Stimulated activated CD4-positive, alpha-beta T cell treated with anti-CD3 and anti-CD28 coated beads, TNF-alpha, amount 100 ng/mL, for 48 hours (primary cell): ENCODE measurements at regions not wholly inside any gene's neighbourhood (a gene's known extent, or its start where the extent isn't known, plus 50 kb on each side); places are given as distances from the start of the nearest gene placed in this dataset.
A peak's percentile ranks its signal among the peaks of the same experiment; 100 is the strongest.
"Not testable (repeated sequence)": the region's sequence is repeated elsewhere in the genome, so short reads cannot be mapped to it uniquely, and the experiment has no call there.

Experiments
- DNase-seq, 3 donors: peaks; one replicate each; pipeline ENCODE4 v3.0.0-alpha.2; 2020; ENCODE audit warnings: low read depth in 3 of 3

DNA sequence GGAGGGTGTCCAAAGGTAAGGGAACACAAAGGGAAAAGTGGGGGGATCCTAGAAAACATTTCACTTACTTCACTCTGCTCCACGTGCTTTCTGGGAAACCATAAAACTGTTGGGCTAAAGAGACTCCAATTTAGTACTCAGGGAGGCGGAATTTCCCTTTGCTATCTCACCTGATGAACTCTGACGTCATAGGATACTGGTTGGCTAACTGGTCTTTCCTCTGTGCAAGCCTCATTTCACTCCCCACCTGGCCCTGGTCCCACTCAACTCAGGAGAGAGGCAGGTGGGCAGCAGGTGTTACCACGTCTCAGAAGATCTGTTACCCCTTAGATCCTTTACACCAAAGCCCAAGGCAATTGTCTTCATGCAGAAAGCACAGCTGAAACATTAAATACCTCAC lies 51.8 kb upstream of the PMAIP1 start:
- DNase-seq: no peak

DNA sequence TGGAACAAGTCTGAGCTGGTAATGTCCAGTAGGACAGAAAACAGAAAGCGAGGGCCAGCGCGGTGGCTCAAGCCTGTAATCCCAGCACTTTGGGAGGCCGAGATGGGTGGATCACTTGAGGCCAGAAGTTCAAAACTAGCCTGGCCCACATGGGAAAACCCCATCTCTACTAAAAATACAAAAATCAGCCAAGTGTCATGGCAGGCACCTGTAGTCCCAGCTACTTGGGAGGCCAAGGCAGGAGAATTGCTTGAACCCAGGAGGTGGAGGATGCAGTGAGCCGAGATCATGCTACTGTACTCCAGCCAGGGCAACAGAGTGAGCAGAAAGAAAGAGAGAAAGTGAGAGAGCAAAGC lies 52.3 kb upstream of the PMAIP1 start:
- not testable (repeated sequence) for DNase-seq

DNA sequence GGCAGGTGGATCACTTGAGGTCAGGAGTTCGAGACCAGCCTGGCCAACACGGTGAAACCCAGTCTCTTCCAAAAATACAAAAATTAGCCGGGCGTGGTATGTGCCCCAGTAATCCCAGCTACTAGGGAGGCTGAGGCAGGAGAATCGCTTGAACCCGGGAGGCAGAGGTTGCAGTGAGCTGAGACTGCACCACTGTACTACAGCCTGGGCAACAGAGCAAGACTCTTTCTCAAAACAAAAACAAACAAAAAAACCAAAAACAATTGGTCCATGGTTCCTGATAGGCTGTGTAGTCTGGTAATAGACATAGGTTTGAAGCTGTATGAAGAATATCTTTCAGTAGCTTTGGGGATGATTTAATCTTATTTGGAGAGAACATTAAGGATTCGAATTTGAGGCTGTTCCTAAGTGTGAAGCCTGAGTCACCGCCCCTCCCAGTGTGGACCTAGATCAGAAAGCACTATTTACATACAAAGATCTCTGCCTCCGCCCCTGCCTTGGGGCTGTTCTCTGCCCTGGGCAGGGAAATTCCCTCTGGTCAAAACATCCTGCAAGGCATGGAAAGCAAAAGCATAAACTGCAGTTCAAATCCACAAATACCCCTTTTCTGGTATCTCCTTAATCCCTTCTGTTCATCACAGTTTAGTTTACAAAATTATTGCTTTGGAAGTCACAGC lies 52.8 kb upstream of the PMAIP1 start:
- peak; percentile 17 to 42 (median 21) for DNase-seq

DNA sequence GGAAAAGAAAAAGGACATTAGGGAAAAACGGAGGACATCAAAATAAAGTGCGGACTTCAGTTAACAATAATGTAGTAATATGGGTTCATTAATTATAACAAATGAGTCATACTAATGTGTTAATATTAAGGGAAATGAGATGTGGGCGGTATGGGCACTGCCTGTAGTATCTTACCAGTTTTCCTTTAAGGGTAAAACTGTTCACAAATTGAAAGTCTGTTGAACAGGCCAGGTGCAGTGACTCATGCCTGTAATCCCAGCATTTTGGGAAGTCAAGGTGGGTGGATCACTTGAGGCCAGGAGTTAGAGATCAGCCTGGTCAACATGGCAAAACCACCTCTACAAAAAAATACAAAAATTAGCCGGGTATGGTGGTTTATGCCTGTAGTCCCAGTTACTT lies 56.8 kb upstream of the PMAIP1 start:
- no peak for DNase-seq

DNA sequence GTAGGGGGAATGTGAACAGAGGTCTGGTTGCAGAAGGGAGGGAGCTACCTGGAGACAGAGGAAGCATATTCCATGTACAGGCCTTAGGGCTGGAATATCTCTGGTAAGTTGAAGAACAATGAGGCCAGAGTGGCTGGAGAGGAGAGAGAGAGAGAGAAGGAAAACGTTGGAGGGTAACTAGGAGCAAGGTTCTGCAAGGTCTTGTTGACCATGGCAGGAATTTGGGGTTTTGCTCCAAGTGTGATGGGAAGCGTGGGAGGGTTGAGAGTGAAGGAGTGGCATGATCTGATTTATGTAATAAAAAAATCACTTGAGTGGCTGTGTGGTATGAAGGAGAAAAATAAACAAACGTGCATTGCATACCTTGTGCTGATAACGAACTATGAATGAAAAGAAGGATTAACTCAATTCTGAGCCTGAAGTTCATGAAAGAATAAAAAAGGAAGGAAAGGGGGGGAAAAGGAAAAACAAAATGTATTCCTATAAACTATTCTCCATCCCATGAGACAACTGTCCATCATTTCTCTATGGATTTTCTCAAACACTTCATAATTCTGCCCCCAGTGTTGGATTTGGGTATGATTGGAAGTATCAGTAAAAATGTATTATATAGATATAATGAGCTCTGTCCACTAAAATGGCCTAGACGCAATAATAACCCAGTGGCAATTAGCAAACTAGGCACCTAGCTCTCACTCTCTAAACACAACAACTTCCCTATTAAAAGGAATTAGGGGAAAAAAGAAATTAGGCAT lies 59.7 kb upstream of the PMAIP1 start:
- no peak for DNase-seq

DNA sequence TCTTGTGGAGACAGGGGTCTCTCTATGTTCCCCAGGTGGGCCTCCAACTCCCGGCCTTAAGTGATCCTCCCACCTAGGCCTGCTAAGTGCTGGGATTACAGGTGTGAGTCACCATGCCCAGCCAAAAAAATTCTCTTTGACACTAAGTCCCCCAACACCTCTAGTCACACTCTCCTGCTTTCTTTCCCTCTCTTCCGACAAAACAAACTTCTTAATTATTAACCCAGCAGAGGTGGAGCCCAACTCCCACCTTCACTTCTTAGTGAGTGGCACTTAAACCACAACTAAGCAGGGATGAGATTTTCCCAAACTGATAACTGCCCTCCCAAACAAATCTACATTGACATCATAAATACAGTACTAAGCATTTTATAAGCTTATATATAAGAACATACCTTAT lies 60.5 kb upstream of the PMAIP1 start:
- no peak for DNase-seq

DNA sequence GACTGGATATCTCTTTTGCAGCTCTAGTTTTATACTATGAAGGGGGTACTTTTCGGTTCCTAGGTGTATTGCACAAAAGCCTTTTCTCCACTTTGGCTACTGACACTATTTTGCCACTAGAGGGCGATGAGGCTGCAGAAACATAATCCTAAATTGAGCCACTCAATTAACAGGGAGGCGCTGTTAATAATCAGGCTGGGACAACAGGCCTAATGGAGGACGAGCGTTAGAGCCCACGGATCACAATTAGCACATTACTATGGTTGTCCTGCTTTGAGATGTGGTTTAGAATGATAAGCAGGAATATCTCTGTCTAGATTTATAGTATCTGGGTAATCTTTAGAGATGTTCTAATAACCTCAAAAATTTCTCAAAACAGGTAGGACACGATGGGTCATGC lies 62.2 kb upstream of the PMAIP1 start:
- peak in 2 of 3 donors; percentile 15 to 17 for DNase-seq

DNA sequence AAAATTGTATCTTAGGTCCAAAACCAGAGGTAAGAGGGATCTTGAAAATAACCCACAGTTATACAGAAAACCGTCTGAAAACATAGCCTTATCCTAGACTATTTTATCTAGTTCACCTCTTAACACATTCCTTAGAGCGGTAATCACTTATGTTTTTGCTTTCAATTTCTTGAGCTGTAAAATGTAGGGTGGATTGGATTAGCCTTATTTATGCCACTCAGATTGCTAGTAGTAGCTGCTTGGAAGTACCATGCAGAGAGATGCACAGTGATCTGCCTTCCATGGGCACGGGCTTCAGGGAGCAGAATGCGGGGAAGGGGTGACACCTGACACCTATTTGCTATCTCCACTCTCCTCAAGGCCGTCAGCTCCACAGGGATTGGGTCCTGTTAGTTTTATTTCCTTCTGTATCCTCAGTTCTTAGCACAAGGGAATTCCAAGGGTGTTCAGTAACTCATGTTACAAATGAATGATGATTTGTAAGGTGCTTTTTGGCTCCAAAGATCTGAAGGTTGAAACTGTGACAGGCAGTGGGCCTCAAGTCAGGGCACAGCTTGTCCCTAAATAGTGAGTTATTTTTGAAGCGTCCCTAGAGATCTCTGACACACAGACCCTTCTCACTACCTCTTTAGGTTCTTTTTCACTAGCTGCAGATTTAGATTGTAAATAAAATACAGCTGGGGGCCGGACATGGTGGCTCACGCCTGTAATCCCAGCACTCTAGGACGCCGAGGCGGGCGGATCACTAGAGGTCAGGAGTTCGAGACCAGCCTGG lies 64.0 kb upstream of the PMAIP1 start:
- DNase-seq: no peak

DNA sequence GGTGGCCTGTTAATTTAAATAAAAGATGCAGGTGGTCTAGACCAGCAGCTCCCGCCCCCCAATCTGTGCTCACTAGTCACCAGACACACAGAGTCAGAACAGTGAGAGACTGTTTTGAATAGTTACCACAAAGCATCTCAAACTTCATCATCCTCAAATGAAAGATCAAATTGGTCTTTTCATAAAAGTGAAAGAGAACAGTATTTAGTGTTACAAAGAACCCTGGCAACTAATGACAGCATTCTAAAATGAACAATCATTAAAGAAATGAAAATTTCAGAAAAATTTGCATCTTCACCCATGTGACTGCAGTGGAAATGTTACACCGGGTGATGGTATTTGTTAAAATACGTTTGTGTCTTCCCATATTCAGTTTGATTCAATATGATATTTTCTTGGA lies 65.5 kb upstream of the PMAIP1 start:
- DNase-seq: no peak

DNA sequence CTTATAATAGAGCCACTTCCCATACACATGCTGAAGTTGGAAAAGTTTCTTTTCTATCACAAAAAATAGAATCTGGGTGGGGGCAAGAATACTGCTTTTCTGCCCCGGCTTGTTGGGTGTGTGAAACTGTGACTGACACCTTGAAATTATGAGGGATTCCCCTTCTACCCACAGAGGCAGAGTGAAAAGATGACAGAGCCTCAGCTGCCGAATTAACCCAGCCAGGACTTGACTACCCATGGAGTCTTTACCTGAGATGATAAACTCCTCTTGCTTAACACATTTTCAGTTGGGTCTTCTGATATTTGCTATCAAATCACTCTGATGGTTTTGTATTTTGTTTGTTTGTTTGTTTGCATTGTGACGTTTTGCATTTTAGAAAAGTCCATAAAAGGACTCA lies 66.0 kb upstream of the PMAIP1 start:
- DNase-seq: no peak

DNA sequence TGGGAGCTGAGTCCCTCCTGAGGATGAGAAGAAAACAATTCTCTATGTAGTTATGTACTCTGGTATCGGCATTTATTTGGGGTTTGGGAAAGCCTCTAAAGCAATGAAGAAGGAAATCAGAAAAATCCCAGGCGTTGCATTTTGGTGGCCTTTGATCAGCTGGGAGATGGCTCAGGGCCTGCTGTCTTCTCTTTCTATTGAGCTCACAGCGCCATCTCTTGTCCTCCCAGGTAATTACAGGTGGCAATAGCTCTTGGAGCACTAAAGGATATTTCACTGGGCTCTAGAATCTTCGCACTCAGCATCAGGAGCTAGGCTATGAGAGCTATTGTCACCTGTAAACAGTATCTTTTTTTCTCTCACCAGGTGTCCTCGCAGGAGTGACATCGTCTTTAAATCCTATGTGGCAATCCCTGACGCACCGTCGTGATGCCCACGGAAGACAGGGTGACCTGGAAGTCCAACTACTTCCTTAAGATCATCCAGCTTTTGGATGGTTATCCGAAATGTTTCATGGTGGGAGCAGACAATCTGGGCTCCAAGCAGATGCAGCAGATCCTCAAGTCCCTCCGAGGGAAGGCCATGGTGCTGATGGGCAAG lies 76.1 kb upstream of the PMAIP1 start:
- DNase-seq: peak in 2 of 3 donors; percentile 16 to 40

DNA sequence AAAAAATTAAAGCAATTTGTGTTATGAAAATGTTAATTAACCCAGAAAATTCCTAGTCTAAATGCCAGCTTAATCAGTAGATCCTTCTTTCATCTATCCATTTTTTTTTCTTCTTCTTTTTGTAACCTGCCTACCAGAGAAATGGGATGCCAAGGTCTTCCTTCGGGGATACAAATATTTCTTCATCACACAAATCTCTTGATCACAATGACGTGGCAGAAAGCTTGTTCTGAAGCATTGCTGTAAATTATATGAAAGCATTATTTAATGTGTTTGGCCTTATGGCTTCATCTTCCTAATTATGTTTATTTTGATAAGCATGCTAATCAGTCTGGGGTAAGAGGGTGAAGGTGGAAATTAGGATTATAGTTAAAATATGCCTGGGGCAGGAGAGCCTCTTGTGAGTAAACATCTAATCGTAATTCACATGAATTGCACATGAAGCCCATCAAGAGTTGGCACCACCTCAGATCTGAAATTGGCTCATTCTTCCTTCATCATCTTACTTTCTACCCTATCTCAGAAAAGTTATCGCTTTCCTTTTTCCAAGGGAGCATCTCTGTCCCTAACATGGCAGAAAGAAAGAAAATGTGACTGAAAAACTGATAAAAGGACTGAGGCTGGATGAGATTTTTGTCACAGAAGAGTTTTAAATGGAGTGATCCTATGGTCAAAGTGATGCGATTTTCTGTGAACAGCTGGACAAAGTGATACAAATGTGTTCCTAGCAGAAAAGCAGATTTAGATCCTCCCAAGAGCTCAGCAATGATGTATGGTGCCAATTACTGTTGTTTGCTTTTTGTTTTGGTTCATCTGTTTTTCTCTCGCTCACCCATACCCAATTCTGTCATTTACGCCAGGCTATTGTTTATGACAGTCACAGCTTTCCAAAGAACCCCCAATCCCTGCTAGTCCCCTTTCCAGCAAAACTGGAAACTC lies 76.9 kb upstream of the PMAIP1 start:
- no peak for DNase-seq

DNA sequence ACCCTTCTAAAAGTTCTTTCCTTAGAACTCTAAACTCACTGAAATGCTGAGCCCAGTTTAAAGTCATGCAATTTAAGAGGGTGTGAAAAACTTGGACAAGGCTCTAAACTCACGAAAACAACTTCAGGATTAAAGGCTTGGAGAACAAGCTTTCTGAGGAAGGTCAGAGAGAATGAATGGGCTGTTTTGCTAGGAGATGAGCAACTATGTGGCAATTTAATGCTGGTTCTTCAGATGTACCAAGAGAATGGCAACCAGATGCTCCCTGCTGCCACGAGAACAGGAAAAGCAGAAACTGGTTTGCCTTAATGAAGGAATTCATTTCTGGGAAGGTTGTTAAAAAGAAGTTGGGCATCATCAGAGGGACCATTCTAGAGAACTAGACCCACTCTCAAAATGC lies 77.8 kb upstream of the PMAIP1 start:
- DNase-seq: no peak

DNA sequence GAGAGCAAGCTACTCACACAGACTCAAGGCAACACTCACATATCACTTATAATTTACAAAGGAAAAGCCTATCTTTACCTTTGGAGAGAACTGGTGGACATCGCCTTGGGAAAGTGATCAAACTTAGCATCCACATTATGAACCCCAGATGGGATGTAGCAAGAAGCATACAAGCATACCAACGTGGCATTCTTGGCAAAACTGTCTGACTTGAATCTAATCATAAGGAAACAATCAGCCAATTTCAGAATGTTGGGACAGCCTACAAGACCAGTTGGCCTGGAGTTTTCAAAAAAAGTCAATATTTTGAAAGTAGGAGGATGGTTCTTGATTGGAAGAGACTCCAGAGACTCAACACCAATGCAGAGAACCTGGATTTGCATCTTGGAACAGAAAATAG lies 79.1 kb upstream of the PMAIP1 start:
- DNase-seq: no peak

DNA sequence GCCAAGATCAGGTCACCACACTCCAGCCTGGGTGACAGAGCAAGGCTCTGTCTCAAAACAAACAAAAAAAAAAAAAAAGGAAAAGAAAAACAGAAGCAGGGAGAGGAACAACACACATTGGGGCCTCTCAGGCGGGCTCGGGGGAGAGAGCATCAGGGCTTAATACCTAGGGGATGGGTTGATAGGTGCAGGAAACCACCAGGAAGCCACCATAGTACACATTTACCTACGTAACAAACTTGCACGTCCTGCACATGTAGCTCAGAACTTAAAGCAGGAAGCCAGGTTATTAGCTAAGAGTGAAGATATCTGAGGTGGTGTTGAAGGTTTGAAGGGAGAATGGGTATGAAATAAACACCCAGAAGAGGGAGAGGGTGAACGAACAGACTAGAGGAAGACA lies 81.0 kb upstream of the PMAIP1 start:
- DNase-seq: no peak

DNA sequence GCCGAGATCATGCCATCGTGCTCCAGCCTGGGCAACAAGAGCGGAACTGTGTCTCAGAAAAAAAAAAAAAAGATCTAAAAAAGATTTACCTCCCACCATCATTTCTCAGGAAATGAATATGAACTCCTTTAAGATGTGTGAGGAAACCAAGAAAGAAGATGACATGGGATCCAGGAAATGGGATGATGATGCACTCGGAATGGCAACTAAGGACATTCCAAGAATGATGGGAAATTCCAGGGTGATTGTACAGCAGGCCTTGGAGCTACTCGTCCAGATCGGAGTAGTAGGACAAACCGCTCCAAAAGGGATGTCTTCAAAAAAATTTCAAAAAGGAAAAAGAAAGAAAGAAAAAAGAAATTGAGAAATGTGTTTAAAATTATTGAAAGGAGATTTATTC lies 84.9 kb upstream of the PMAIP1 start:
- no peak for DNase-seq

DNA sequence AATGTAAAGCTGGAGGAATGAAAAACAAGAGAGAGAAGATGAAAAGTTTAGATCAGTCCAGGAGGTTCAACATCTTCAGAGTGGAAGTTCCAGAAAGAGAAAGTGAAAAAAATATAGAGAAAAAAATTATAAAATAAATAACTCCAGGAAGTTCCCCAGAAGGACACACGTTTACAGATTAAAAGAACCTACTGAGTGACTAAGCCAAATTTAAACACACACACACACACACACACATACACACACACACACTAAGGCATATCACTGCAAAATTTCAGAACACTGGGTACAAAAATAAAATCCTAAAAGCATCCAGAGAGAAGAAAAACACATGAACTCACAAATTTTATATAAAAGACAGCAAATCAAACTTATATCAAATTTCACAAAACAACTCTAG lies 85.9 kb upstream of the PMAIP1 start:
- DNase-seq: no peak

DNA sequence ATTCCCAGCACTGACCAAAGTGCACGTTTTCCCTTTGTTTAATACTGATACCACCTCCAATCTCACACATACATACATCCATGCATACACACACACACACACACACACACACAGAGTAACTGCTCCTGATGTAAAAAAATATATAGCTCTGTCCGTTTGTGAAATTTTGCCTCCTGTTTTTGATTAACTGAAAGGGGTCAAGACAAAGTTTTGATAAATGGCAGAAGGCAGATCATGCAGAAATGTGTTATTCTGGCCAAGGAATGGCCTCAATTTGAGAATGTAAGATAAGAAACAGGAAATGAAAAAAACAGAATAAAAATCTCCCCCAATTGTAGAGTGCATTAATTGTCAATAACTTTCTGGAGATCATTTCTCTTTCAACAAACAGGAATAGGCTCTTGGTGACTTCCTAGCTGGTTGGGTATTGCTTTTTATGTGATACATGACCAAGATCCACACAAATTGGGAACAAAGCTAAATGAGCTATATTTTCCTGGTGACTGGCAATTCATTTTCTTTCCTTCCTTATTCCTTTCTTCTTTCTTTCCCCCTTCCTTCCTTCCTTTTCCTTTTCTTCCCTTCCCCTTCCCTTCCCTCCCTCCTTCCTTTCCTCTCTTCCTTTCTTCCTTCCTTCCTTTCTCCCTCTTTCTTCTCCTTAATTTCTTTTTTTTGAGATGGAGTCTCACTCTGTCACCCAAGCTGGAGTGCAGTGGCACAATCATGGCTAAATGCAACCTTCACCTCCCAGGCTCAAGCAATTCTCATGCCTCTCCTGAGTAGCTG lies 88.9 kb upstream of the PMAIP1 start:
- no peak for DNase-seq

DNA sequence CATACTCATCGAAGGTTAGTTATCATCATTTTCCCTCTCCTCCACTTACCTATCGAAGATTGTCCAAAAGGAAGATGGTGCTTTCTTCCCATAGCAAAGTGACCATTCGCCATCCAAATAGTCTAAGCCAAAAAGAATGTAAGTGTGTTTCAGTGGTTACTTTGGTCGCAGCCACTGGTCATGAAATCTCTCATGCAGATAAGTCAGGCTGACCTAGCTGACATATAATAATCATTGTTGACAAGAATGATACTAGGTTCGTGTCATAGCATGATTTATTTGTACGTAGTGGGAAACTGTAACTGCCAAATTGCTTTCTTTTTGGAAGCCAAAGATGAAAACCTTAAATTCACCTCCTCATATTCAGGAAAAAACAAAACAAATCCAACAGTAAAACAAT lies 89.6 kb upstream of the PMAIP1 start:
- DNase-seq: no peak

DNA sequence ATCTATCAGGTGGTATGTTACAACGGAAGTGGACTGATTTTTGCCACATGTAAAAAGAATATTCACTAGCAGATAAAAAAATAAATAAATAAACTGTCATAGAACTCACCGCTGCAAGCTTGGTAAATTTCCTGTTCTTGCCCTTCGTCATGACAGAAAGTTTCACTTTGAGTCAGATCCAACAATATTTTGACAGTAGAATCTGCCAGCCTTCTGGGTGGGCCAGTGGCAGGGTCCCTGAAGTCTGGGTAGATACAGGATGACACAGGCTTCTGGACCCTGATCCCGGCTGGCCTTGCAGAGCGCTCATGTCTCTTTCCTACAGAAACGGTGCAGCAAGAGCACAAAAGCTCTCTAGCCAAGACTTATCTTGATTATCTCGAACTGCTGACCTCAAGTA lies 97.8 kb upstream of the PMAIP1 start:
- no peak for DNase-seq

DNA sequence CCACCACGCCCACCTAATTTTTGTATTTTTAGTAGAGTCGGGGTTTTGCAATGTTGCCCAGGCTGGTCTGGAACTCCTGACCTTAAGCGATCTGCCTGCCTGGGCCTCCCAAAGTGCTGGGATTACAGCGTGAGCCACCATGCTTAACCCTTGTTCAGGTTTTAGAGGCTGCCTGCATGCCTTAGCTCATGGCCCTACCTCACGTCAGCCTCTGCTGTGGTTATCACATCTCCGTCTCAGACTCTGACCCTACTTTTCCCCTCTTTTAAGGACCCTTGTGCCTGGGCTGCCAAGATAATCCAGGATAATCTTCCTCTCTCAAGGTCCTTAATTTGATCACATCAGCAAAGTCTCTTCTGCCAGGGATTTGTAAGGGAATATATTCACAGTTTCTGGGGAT lies 98.2 kb upstream of the PMAIP1 start:
- no peak for DNase-seq
